Sigmoid colon (tissue), 4 donors: ENCODE measurements at regions not wholly inside any gene's neighbourhood (a gene's known extent, or its start where the extent isn't known, plus 50 kb on each side); places are given as distances from the start of the nearest gene placed in this dataset.

Experiments
- CTCF ChIP-seq, 4 experiments: fragments of 450-650 bp in 3 of 4; fragments of 200-600 bp in 1 of 4; IDR thresholded peaks; one replicate each; pipeline ENCODE4 v1.5.1; 2016 to 2019; ENCODE audit warnings: antibody characterized with exemption in 4 of 4, mild to moderate bottlenecking in 3 of 4, moderate library complexity in 2 of 4
- EP300 ChIP-seq, 4 donors: sonication (generic); formaldehyde crosslinking; IDR thresholded peaks; one replicate each; pipeline ENCODE4 v1.6.1; 2017; ENCODE audit warnings: antibody characterized with exemption in 4 of 4
- POLR2A ChIP-seq, 2 donors: fragments of 450-650 bp; IDR thresholded peaks; one replicate each; pipeline ENCODE4 v1.6.1; 2016; ENCODE audit warnings: antibody characterized with exemption in 2 of 2, mild to moderate bottlenecking in 2 of 2, moderate library complexity in 2 of 2
- POLR2AphosphoS5 ChIP-seq, 4 donors: sonication (generic); formaldehyde crosslinking; IDR thresholded peaks; one replicate each; pipeline ENCODE4 v1.6.1; 2017; ENCODE audit warnings: antibody characterized with exemption in 4 of 4

GRCh38 chr11:123338997-123339752, 90.9 kb upstream of the GRAMD1B start:
- no peak for TF ChIP-seq POLR2AphosphoS5 (IDR thresholded peaks at IDR 0.05)
- TF ChIP-seq CTCF (IDR thresholded peaks at IDR 0.05): no peak
- TF ChIP-seq POLR2A (IDR thresholded peaks at IDR 0.05): no peak
- TF ChIP-seq EP300 (IDR thresholded peaks at IDR 0.05): no peak
